ENCODE measurements at regions not wholly inside any gene's neighbourhood (a gene's known extent, or its start where the extent isn't known, plus 50 kb on each side); places are given as distances from the start of the nearest gene placed in this dataset.
"Not testable (repeated sequence)": the region's sequence is repeated elsewhere in the genome, so short reads cannot be mapped to it uniquely, and the experiment has no call there.

- not testable (repeated sequence) for H2AFZ ChIP-seq (ENCODE audit: low read depth, low read length); H3K4me3 ChIP-seq (ENCODE audit: low read length); H3K27ac ChIP-seq (ENCODE audit: low read length); H3K27me3 ChIP-seq (ENCODE audit: insufficient read depth, low read depth, low read length); H3F3A ChIP-seq (ENCODE audit: insufficient read depth, low read length, poor library complexity, severe bottlenecking); H3K9me2 ChIP-seq (ENCODE audit: insufficient read depth, low read length); H4K20me1 ChIP-seq (ENCODE audit: insufficient read depth); H3K4me2 ChIP-seq (ENCODE audit: low read length); H3K36me3 ChIP-seq (ENCODE audit: insufficient read depth, low read length); H3K9ac ChIP-seq (ENCODE audit: low read length); H3K9me3 ChIP-seq (ENCODE audit: low read length); H3K79me2 ChIP-seq (replicated peaks; ENCODE audit: insufficient read depth, low read length)
These were observed 91.9 kb upstream of the SLC45A1 start for GRCh38 chr1:8226024-8226423.

- TF ChIP-seq RAD21 (conservative IDR thresholded peaks at IDR 0.05) (no peak), POLR2AphosphoS5 (IDR thresholded peaks at IDR 0.05) (no peak), REST (IDR thresholded peaks at IDR 0.05; ENCODE audit: borderline replicate concordance) (no peak), EP300 (conservative IDR thresholded peaks at IDR 0.05; ENCODE audit: poor library complexity, severe bottlenecking) (no peak), TAF1 (IDR thresholded peaks at IDR 0.05; ENCODE audit: low read depth) (no peak), SMC3 (conservative IDR thresholded peaks at IDR 0.05; ENCODE audit: poor library complexity) (no peak), EZH2 (IDR thresholded peaks at IDR 0.05; ENCODE audit: borderline replicate concordance, insufficient read depth, low read length, poor library complexity, severe bottlenecking) (no peak), MXI1 (conservative IDR thresholded peaks at IDR 0.05; ENCODE audit: poor library complexity, severe bottlenecking) (no peak)
- TF ChIP-seq, protein P1, sequence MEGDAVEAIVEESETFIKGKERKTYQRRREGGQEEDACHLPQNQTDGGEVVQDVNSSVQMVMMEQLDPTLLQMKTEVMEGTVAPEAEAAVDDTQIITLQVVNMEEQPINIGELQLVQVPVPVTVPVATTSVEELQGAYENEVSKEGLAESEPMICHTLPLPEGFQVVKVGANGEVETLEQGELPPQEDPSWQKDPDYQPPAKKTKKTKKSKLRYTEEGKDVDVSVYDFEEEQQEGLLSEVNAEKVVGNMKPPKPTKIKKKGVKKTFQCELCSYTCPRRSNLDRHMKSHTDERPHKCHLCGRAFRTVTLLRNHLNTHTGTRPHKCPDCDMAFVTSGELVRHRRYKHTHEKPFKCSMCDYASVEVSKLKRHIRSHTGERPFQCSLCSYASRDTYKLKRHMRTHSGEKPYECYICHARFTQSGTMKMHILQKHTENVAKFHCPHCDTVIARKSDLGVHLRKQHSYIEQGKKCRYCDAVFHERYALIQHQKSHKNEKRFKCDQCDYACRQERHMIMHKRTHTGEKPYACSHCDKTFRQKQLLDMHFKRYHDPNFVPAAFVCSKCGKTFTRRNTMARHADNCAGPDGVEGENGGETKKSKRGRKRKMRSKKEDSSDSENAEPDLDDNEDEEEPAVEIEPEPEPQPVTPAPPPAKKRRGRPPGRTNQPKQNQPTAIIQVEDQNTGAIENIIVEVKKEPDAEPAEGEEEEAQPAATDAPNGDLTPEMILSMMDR (IDR thresholded peaks at IDR 0.05; ENCODE audit: poor library complexity, severe bottlenecking), result no peak
These were observed 94.4 kb upstream of the SLC45A1 start for GRCh38 chr1:8223526-8223925.

GRCh38 chr1:8222789-8223188 lies 95.1 kb upstream of the SLC45A1 start:
- Histone ChIP-seq H3K9ac (ENCODE audit: low read length) (no peak overlapping the region), H3K9me2 (ENCODE audit: insufficient read depth, low read length) (no peaks in the 10 kb centered on the region), H3K27me3 (ENCODE audit: insufficient read depth, low read depth, low read length) (peaks cover under 1% of the 10 kb centered on the region), H3K36me3 (ENCODE audit: insufficient read depth, low read length) (no peaks in the 10 kb centered on the region), H3K27ac (ENCODE audit: low read length) (no peak overlapping the region), H3K9me3 (ENCODE audit: low read length) (no peaks in the 10 kb centered on the region), H3F3A (ENCODE audit: insufficient read depth, low read length, poor library complexity, severe bottlenecking) (no peaks in the 10 kb centered on the region), H3K4me3 (ENCODE audit: low read length) (no peak overlapping the region), H3K4me2 (ENCODE audit: low read length) (no peak overlapping the region), H4K20me1 (ENCODE audit: insufficient read depth) (no peaks in the 10 kb centered on the region), H3K79me2 (replicated peaks; ENCODE audit: insufficient read depth, low read length) (no peaks in the 10 kb centered on the region), H2AFZ (ENCODE audit: low read depth, low read length) (no peak overlapping the region)
- TF ChIP-seq EP300 (conservative IDR thresholded peaks at IDR 0.05; ENCODE audit: poor library complexity, severe bottlenecking), result no peak
- TF ChIP-seq, protein P1 (IDR thresholded peaks at IDR 0.05; ENCODE audit: poor library complexity, severe bottlenecking), result no peak
- TF ChIP-seq MXI1 (conservative IDR thresholded peaks at IDR 0.05; ENCODE audit: poor library complexity, severe bottlenecking), result no peak

More at GRCh38 chr1:8223526-8223925, 94.4 kb upstream of the SLC45A1 start:
- Histone ChIP-seq H2AFZ (ENCODE audit: low read depth, low read length) (no peak overlapping the region), H3K4me3 (ENCODE audit: low read length) (no peak overlapping the region), H3K9ac (ENCODE audit: low read length) (no peak overlapping the region), H3K79me2 (replicated peaks; ENCODE audit: insufficient read depth, low read length) (no peaks in the 10 kb centered on the region), H3K36me3 (ENCODE audit: insufficient read depth, low read length) (no peaks in the 10 kb centered on the region), H3K9me2 (ENCODE audit: insufficient read depth, low read length) (no peaks in the 10 kb centered on the region), H4K20me1 (ENCODE audit: insufficient read depth) (no peaks in the 10 kb centered on the region), H3K4me2 (ENCODE audit: low read length) (no peak overlapping the region), H3K27me3 (ENCODE audit: insufficient read depth, low read depth, low read length) (no peaks in the 10 kb centered on the region), H3K9me3 (ENCODE audit: low read length) (no peaks in the 10 kb centered on the region), H3K27ac (ENCODE audit: low read length) (no peak overlapping the region), H3F3A (ENCODE audit: insufficient read depth, low read length, poor library complexity, severe bottlenecking) (no peaks in the 10 kb centered on the region)
